Smooth muscle cell (in vitro differentiated cells): ENCODE measurements at regions not wholly inside any gene's neighbourhood (a gene's known extent, or its start where the extent isn't known, plus 50 kb on each side); places are given as distances from the start of the nearest gene placed in this dataset.

ENCODE experiments used
- DNase-seq: peaks from one replicate; lab custom pipeline; 2025; ENCODE audit not compliant: unreplicated experiment; lab: John Stamatoyannopoulos, UW
- H2AFZ ChIP-seq: fragments of 200-600 bp; sonication (generic); 2 replicates; pipeline ENCODE4 v1.6.0; 2016; ENCODE audit warnings: antibody characterized with exemption, low read depth, mild to moderate bottlenecking
- H3F3A ChIP-seq: fragments of 200-600 bp; sonication (generic); 2 replicates; pipeline ENCODE4 v1.6.0; 2017; ENCODE audit warnings: antibody characterized with exemption, low read depth
- H3K27ac ChIP-seq: fragments of 200-600 bp; sonication (generic); 2 replicates; pipeline ENCODE4 v1.5.1; 2016; ENCODE audit warnings: low read depth, mild to moderate bottlenecking
- H3K27me3 ChIP-seq: fragments of 200-600 bp; sonication (generic); 2 replicates; pipeline ENCODE4 v1.6.1; 2016; ENCODE audit warnings: low read depth, mild to moderate bottlenecking
- H3K36me3 ChIP-seq: fragments of 200-600 bp; sonication (generic); 2 replicates; pipeline ENCODE4 v1.5.1; 2016; ENCODE audit warnings: low read depth
- H3K4me1 ChIP-seq: fragments of 200-600 bp; sonication (generic); 2 replicates; pipeline ENCODE4 v1.5.1; 2016; ENCODE audit warnings: low read depth
- H3K4me2 ChIP-seq: fragments of 200-600 bp; sonication (generic); 2 replicates; pipeline ENCODE4 v1.6.0; 2016; ENCODE audit warnings: mild to moderate bottlenecking
- H3K4me3 ChIP-seq: fragments of 200-600 bp; sonication (generic); 2 replicates; pipeline ENCODE4 v1.5.1; 2016; ENCODE audit warnings: mild to moderate bottlenecking
- H3K79me2 ChIP-seq: fragments of 200-600 bp; sonication (generic); 2 replicates; pipeline ENCODE4 v1.6.0; 2016; ENCODE audit warnings: low read depth, mild to moderate bottlenecking
- H3K9ac ChIP-seq: fragments of 200-600 bp; sonication (generic); 2 replicates; pipeline ENCODE4 v1.6.0; 2016; ENCODE audit warnings: low read depth
- H3K9me3 ChIP-seq: fragments of 200-600 bp; sonication (generic); replicated peaks from 2 replicates; pipeline ENCODE4 v1.5.1; 2016; ENCODE audit warnings: low read depth
- H4K20me1 ChIP-seq: fragments of 200-600 bp; sonication (generic); 2 replicates; pipeline ENCODE4 v1.6.0; 2016; ENCODE audit warnings: low read depth
- WGBS: methylation state at CpG from one replicate; pipeline ENCODE4 v1.1.7; 2016; ENCODE audit warnings: low lambda C conversion rate; 5-methylcytosine and 5-hydroxymethylcytosine counted together
- TF ChIP-seq, protein P1 (sequence below): fragments of 200-600 bp; sonication (generic); IDR thresholded peaks from 2 replicates; pipeline ENCODE4 v1.5.1; 2017; ENCODE audit warnings: borderline replicate concordance, mild to moderate bottlenecking, antibody characterized with exemption; ENCODE audit not compliant: insufficient read depth, poor library complexity, severe bottlenecking

DNA sequence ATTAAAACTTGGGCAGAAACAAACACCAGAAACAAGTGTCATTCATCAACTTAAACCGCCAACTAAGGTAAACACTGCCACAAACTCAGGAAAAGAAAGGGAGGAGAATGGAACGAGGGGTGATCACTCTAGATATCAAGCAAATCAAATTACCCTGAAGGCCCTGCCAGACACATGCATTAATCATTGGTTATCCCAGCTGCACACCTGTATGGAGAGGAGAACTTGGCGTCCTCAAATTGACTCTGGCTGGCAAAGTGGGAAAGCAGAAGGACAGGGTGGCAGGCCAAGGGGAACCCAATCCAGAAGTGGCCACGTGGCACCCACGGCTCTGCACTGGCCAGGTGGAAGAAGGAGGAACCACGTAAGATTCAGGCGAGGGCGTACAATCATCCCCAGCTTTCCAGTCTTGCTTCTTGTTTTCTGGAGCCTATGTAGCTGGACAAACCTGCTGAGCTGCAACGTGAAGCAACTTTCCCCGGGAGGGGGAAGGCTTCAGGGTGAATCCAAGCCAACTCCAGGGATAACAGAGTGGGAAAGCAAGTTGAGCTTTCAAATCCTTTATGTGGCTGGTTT, 156.2 kb upstream of the JARID2 start:
- WGBS = 70% methylated on average over 10 of the region's 10 CpGs

DNA sequence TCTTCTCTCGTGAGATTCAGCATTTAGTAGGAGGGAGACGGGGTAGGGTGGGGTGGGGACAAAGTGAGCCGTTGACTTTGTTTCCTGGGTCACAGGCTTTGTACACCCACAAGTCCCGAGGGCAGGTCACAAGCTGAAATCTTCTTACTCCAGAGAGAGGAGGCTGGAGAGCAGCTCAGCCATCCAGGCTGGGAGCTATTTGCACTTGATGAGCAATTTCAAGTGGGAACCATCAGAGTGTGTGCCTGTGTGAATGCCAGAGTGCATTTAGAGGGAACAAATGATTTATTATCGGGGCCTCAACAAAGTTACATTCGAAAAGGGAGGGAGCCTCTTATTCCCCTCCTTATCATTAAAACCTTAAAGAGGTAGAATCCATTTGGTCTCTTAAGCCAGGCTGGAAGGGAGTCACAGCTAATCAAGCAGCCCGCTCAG, 155.7 kb upstream of the JARID2 start:
- H3K79me2 ChIP-seq = no peaks in the 10 kb centered on the region
- TF ChIP-seq, protein P1, sequence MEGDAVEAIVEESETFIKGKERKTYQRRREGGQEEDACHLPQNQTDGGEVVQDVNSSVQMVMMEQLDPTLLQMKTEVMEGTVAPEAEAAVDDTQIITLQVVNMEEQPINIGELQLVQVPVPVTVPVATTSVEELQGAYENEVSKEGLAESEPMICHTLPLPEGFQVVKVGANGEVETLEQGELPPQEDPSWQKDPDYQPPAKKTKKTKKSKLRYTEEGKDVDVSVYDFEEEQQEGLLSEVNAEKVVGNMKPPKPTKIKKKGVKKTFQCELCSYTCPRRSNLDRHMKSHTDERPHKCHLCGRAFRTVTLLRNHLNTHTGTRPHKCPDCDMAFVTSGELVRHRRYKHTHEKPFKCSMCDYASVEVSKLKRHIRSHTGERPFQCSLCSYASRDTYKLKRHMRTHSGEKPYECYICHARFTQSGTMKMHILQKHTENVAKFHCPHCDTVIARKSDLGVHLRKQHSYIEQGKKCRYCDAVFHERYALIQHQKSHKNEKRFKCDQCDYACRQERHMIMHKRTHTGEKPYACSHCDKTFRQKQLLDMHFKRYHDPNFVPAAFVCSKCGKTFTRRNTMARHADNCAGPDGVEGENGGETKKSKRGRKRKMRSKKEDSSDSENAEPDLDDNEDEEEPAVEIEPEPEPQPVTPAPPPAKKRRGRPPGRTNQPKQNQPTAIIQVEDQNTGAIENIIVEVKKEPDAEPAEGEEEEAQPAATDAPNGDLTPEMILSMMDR = no peak
- H3K9ac ChIP-seq = no peak overlapping the region
- H3K9me3 ChIP-seq = no peaks in the 10 kb centered on the region
- no peak overlapping the region for H3K4me3 ChIP-seq
- DNase-seq = no peak
- H4K20me1 ChIP-seq = no peaks in the 10 kb centered on the region
- H3K27me3 ChIP-seq = no peaks in the 10 kb centered on the region
- H3K27ac ChIP-seq = no peak overlapping the region
- H3K4me1 ChIP-seq = peaks cover 7% of the 10 kb centered on the region
- H3K36me3 ChIP-seq = no peaks in the 10 kb centered on the region
- no peaks in the 10 kb centered on the region for H3F3A ChIP-seq
- no peak overlapping the region for H3K4me2 ChIP-seq
- 36% methylated on average over 7 of the region's 7 CpGs for WGBS
- no peak overlapping the region for H2AFZ ChIP-seq

More for the DNA sequence above, 156.2 kb upstream of the JARID2 start:
- H3K4me2 ChIP-seq = no peak overlapping the region
- H3K36me3 ChIP-seq = no peaks in the 10 kb centered on the region
- no peaks in the 10 kb centered on the region for H3K27me3 ChIP-seq
- H3K27ac ChIP-seq = no peak overlapping the region
- H3K9ac ChIP-seq = no peak overlapping the region
- no peaks in the 10 kb centered on the region for H3K9me3 ChIP-seq
- no peak overlapping the region for H3K4me3 ChIP-seq
- no peak overlapping the region for H2AFZ ChIP-seq
- no peaks in the 10 kb centered on the region for H3F3A ChIP-seq
- TF ChIP-seq, protein P1 = no peak
- H4K20me1 ChIP-seq = no peaks in the 10 kb centered on the region
- no peak for DNase-seq
- H3K79me2 ChIP-seq = no peaks in the 10 kb centered on the region
- peaks cover 7% of the 10 kb centered on the region for H3K4me1 ChIP-seq

DNA sequence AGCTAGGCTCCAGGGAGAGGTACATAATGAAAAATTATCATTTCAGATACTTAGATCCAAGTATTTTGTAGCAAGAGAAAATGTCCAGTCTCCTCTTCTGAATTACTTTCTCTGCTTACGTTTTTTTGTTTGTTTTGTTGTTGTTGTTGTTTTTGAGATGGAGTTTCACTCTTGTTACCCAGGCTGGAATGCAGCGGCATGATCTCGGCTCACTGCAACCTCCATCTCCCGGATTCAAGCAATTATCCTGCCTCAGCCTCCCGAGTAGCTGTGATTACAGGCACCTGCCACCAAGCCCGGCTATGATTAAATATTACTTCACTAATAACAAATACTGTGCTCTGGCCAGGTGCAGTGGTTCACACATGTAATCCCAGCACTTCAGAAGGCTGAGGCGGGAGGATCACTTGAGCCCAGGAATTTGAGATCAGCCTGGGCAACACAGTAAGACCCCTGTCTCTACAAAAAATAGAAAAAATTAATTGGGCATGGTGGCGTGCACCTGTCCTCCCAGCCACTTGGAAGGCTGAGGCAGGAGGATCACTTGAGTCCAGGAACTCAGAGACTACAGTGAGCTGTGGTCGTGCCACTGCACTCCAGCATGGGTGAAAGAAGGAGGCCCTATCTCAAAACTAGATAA, 155.0 kb upstream of the JARID2 start:
- Histone ChIP-seq H3K27me3 (no peaks in the 10 kb centered on the region), H3K36me3 (no peaks in the 10 kb centered on the region), H4K20me1 (no peaks in the 10 kb centered on the region), H3K4me3 (no peak overlapping the region), H2AFZ (no peak overlapping the region), H3K9ac (no peak overlapping the region), H3K27ac (no peak overlapping the region), H3F3A (no peaks in the 10 kb centered on the region), H3K4me1 (peaks cover 7% of the 10 kb centered on the region), H3K79me2 (no peaks in the 10 kb centered on the region), H3K4me2 (no peak overlapping the region), H3K9me3 (no peaks in the 10 kb centered on the region)
- WGBS = 88% methylated on average over 9 of the region's 9 CpGs
- no peak for DNase-seq
- TF ChIP-seq, protein P1 = no peak
